SKM-1 treated with dmso at 0.1 percent for 144 hours (cell line): ENCODE measurements at regions not wholly inside any gene's neighbourhood (a gene's known extent, or its start where the extent isn't known, plus 50 kb on each side); places are given as distances from the start of the nearest gene placed in this dataset.
A peak's percentile ranks its signal among the peaks of the same experiment; 100 is the strongest.

Experiments used
- DNase-seq: peaks from one replicate; lab custom pipeline; 2025; ENCODE audit not compliant: unreplicated experiment; lab: John Stamatoyannopoulos, UW

DNA sequence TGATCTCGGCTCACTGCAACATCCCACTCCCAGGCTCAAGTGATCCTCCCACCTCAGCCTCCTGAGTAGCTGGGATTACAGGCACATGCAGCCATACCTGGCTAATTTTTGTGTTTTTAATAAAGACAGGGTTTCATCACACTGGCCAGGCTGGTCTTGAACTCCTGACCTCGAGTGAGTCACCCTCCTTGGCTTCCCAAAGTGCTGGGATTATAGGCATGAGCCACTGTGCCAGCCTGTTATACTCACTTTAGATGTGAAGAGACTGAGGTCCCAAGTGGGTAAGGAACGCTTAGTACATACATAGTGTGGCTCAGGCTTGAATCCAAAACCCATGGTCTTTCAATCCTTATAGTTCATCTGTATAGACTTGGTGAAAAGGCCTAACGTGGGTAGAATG lies 63.7 kb upstream of the EPS8L3 start:
- no peak for DNase-seq

DNA sequence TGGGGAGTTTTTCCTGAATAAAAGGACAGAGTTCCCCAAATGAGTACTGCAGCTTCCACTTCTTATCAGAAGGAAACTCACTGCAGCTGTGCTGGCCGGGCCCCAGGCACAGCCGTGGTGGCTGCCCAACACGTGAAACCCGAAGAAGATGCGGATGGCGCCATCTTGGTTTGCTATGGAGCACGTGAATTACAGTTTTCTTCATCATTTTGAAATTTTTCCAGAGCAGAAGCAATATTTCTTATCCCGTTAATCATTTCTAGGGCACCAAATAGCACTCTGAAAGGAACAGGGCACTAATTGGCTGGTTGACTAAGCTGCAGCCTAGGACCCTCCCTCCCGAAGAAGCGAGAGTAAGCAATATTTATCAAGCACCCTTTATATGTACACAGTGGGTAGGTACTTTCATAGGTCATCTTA lies 63.2 kb upstream of the EPS8L3 start:
- DNase-seq: no peak

DNA sequence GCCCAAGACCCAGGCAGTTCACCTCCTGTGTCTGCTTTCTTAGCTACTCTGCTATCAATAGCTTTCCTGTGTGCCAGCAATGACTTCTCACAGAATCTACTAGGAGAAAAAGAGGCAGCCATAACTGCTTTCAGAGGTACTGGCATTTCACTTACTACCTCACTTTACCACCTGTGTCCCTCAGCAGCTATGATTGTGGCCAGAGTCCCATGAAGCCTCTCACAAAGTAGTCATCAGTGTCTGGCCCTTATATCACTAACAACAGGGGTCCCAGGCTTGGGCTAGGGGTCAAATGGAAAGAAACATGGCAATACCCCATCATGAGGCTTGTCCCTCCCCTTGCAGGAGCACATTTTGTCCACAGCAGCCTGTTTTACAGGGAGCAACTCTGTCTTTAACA lies 62.7 kb upstream of the EPS8L3 start:
- no peak for DNase-seq

DNA sequence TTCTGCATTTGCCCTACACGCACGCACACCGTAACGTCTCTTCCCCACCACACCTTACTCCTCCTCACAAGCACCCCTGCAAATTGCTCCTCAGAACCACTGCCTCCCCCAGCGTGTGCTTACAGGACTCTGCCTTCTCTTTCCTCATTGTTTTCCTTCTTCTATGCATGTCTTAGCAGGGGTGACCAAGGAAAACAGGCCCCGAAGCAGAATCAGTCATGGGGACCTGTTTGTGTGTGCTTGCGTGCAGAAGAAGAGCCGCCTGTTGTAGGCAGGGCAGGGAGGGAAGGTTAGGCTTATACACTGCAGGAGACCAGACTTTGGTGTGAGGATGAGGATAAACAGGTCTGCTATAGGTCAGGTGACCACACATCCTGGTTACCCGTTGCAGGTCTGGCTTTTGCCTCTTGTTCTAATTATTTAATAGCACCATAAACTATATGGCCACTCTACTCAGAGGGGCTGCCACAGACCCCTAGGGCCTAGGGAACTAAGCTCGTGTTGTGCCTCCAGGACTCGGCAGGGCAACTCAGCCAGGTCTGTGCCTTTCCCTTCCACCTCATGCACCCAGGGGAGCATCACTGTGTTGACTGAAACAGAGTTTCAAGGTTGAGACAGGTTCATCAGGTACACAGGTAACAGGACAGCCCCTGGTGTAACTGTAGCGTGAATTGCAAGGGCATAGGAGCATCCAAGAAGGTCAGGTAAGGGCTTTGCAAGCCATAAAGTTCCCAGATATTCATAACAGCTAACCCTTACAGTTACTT lies 60.8 kb upstream of the EPS8L3 start:
- no peak for DNase-seq

DNA sequence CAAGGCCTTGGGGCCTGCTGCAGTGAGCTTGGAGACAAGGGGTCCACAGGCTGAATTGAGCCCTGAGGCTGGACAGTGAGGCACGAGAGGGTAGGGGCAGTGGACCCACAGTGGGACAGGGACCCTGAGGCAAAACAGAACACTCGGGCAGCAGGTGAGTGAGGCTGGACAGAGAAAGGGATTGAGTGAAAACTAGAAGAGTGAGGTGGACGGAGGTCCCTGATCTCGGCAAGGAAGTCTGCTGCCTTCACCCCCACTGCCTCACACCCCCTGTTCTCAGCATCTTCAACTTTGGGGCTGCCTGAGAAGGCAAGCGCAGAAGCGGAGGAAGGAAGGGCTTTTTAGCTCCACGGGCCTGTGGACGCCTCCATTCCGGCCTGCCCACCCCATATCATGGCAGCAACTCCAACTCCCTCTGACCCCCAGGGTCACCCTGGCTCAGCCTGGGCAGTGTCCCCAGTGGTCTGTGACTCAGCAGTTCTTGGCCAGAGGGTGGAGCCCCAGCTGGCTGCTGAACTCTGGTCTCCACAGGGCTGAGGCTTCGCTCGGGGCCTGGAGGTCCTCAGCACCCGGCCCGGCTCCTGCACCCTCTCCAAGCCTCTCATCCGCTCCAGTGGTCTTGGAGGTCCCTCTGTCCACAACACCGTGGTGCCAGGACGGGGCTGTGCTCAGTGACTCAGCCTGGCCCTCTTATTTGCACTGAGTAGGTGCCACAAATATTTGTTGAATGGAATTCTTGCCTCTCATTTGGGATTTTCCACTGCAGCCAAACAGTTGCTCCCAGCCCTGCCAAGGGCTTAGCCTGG lies 60.0 kb upstream of the EPS8L3 start:
- no peak for DNase-seq

DNA sequence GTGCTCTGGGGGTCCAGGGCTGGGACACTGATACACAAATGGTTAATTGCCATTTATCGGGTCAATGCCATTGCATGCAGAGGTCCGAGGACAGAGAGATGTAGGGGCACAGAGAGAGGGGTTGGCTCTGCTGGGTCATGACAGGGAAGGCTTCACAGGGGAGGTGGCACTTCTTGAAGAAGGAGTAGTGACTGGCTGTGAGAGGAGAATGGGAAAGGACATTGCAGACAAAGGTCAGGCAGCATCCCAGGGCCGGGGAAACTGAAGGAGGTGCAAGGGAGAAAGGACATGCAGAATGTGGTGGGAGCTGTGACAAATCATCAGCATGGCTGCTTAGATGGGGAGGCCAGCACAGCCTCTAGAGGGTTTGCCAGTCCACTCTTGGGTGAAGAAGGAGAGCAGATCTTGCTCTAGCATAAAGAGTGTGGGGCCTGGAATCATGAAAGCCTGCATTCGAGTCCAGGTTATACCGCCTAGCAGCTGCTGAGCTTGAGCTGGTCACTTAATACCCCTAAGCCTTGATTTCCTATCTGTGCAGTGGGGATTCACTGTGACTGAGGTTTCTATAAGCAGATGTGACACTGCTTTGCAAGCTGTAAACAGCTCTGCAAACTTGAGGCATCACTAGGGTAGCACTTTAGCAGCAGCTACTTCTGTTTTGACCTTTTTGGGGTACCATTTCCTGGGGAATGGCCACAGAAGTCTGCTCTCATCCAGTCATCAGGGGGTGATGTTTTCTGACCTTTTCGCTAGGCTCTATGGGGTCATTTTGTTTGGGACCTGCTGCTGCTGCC lies 59.2 kb upstream of the EPS8L3 start:
- DNase-seq: no peak

DNA sequence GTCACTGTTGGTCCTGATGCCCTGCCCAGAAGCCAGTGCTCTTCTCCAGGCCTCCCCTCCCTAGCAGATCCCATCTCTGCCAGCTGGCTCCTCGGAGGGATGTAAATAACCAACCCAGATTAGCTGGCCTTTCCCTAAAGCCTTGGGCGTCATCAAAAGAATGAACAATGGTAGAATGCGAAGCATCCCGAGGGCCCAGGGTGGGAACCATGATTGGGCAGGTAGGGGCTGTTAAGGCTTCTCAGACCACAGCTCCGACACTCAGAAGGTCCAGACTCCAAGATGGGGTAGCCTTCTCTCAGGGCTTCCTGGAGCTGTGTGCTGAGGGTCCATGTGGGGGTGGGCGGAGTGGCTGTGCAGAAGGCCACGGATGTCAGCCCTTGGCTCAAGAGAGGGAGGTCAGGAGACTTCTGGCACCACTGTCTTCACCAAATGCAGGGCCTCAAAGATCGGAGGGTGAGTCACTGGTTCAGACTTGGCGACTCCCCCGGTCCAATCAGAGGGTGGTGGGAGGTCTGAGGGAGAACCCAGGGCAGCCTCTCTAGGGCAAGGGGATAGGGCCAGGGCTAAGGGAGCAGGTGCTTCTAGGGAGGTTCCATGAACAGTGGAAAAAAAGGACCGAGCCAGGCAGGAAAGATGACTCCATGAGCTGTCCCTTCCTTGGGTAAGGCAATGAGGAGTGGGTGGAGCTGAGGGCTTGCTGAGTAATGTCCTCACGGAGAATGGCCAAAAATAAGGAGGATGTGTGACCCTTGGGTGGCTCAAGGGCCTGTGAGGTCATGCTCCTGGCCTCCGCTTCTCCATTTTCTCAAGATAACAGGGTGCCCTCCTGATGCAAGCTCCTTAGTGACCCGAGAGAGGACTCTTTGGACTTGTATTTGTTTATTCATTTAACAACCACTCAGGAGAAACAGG lies 58.4 kb upstream of the EPS8L3 start:
- peak; percentile 77 for DNase-seq

DNA sequence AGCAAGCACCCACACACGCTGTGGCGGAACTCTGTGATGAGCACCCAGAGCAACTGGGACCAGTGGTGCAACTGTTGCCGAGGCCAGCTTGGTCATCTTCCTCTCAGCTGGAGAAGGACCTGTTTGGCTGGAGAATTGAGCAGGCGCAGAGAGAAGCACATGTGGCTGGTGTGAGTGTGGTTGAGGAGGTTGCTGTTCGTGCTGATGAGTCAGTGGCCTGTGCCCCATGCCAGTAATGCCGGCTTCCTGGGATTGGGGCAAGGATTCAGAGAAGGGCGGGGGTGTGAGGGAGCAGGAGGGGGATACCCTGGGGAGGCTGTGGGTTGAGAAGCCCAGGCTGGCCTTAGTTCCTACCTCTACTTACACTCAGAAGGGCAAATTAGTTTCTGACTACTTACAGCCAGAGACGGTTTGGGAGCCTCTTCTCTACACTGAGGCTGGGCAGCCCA lies 57.5 kb upstream of the EPS8L3 start:
- peak; percentile 79 for DNase-seq

DNA sequence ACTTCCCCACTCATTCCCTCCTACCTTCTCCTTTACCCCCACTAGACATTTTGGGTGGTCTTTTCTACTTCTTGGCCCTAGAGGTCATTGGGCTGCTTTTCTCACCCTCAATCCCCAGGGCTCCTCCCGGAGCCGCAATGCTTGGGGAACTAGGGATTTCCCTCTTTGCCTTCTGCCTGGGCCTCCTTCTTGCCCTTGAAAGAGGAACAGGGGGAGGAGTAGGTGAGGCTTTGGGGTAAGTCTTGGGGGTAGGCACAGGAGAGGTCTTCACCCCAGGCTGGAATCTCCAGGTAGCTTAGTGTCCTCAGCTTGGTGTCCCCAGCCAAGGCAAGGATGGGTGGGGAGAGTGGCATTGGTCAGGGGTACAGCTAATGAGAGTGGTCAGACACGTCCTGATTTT lies 56.2 kb upstream of the EPS8L3 start:
- no peak for DNase-seq

DNA sequence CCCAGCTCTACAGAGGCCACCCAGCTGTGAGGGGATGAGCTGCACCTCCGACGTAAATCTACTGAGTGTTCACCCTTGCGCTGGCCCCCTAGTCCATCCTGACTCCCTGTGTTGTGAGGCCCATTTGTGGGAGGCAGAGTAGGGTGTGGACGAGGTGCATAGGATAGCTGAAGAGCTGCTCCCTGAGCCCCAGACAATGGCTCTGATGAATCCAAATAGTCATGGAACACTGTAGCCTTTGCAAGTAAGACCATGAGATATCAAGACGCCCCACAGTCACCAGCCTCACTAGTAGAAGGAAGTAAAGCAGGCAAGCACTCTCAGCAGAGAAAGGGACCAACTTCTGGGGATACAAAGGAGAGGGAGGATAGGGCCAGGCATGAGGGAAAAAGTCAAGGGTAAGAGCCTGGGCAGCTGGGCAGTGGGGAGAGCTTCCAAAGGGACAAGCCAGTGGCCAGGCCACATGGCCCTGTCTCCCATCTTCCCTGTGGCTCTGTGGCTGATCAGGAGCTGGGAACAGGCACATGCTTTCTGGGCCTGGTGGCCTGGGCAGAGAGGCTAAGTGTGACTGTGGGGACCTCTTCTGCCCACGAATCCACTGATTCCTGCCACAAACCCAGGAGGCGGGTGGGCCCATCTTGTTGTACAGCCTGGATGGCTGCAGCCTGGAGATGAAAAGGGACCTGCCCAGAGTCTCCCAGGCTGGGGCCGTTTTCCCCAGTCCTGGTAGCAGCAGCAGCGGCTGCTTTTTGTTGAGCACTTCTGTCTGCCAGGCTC lies 55.5 kb upstream of the EPS8L3 start:
- no peak for DNase-seq

DNA sequence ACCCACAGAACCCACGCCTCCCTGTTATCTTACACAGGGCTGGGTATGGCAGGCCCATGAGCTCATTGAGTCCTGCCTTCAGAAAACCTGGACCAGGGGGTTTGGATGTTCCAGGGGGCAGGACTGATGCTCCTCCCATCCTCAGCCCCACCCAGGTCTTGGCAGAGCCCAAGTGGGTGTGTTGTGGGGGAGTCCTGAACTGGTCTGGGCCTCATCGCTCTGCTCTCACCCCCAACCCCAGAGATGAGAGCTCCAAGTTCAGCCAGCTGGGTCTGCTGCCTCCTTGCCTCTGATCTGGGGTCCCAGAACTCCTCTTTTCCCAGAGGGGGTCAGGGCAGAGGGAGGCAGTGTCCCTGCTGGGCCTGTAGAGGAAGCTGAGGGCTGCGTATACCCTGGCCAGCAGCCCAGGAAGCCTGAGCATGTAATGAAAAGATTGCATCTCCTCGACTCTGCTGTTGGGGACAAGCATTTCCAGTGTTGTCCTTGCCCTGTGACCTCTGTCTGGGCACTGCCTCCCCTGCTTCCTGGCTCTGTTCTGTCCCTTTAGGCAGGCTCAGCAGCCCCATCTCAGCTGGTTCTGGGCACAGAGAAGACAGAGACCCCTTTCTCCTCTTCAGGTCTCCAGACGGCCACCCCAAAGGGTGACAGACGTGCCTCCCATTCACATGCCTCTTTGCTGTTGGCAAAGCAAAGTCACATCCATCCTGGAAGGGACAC lies 54.7 kb upstream of the EPS8L3 start:
- DNase-seq: no peak

DNA sequence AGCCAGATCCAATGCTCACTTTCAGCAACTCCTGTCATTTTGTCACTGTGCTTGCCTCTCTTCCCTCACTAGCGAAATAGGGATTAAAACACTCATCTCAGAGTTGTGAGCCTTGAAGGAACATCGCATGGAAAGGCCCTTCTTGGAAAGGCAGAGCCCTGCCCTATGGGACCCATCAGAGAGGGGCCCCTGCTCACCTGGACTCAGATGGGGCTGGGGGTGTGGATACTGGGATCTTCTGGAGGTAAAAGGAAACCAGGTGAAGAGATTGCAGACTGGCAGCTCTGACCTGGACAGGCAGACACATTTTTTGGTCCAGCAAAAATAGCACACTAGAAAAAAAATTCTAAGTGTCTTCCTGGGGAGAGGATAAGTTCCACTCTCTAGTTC lies 54.2 kb upstream of the EPS8L3 start:
- DNase-seq: no peak

DNA sequence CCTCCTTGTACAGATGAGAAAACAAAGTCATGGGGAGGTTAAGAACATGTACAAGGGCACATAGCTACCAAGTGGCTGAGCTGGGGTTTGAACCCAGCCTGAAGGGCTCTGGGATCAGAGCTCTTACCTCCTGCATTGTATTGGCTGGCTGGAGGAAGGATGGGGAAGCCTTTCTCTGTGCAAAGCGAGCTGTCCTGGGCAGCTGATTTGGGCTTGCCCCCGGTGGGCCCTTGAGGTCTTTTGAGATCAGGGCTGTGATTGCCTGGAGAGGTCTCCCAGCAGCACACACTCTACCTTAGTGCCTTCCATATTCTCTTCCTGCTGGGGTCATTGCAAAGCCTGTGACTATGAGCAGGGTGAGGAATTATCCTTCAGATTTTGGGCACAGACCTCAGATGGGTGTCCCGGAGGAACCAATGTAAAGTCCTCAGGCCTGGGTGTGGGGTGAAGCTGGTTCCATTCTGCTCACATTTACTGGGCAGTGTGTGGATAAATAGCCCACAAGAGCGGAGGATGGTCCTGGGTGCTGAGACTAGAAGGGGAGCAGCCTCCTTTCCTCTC lies 53.3 kb upstream of the EPS8L3 start:
- DNase-seq: no peak

DNA sequence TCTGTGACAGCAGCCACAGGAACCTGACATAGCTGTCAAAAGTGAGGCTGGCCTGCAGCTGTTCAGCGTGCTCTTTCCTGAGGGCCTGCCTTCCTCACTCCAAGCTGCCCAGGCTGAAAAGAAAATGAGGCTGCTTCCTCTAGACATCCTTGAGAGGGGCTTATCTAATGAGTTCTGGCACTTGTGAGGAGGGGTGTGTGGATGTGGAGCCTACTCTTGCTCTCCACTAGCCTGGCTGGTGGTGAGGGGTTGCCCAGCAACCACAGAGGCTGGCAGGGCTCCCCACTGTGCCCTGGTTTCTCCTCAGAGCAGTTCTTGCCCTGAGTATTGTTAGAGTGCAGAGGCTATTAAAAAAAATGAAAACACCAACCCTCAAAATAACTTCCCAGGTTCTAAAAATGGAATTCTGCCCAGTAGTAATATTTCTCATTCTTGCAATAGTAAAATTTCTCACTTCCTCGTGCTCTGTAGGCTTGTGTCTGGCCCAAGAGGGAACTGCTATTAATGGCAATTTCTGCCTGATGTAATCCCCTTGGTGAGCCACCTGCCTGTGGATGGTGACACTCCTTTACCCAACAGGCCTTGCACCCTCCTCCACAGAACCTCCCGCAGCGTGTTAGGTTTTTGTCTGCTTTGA lies 52.6 kb upstream of the EPS8L3 start:
- peak; percentile 98 for DNase-seq

DNA sequence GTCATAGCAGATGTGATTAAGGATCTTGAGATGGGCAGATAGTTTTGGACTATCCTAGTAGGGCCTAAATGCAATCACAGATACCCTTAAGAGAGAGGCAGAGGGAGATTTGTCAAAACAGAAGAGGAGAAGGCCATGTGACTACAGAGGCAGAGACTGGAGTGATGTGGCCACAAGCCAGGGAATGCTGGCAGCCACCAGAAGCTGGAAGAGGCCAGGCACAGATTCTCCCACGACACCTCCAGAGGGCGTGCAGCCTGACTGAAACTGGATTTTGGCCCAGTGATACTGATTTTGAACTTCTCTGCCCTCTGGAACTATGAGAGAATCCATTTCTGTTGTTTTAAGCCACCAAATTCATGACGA lies 52.1 kb upstream of the EPS8L3 start:
- no peak for DNase-seq

DNA sequence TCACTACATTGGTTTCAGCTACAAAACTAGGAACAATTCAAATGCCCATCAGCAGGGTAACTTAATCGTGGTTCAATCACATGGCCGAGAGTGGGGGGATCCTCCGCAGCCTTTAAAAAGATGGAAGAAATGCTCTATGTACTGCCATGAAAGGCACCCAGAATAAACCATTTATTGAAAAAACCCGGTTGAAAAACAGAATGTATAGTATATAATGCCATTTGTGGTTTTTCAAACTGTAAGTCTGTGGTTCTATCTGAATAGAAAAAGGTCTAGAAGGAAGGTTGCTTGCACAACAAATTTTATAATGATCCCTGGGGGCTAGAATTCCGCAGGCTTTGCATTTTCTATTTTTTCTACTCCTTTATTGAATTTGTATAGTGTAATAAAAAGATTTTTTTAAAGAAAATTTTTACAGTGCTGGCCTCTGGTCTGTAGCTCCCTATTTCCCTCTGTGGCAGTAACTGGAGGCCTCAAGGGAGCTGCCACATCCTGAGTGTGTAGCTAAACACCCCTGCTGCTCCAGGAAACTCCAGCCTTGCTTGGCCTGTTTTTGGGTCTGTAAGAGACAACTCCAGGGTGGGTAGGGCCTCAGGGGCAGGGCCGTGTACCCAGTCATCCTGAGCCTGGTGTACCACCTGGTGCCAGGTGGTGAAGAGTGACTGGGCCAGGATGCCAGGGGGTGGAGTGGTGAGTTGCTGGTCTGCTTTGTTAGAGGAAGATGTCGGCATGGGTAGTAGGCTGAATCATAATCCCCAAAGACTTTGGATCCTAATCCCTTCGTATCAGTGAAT lies 51.5 kb upstream of the EPS8L3 start:
- DNase-seq: no peak

DNA sequence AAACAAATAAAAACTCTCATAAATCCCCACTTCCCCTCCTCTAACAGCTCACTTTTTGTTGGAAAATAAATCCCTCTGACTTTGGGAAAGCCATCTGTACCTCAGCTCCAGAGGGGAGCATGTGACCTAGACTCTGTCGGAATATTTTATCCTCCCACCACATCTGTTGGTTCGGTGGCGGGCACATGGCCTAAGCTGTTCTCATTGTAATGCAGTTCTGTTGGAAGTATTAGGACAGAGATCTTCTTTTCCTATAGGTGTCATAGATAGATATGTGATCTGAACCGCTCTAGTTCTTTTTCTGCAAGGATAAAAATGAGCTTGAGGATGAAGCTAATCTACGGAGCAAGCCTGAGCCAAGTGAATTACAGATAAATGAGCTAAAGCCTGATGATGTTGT lies 50.5 kb upstream of the EPS8L3 start:
- DNase-seq: no peak
